HG02981 (cell line): ENCODE measurements at regions not wholly inside any gene's neighbourhood (a gene's known extent, or its start where the extent isn't known, plus 50 kb on each side); places are given as distances from the start of the nearest gene placed in this dataset.
"Not testable (repeated sequence)": the region's sequence is repeated elsewhere in the genome, so short reads cannot be mapped to it uniquely, and the experiment has no call there.

Experiments
- ATAC-seq: cut with Tn5 transposase; IDR thresholded peaks from one replicate; pipeline ENCODE4 v1.9.1; 2021; ENCODE audit warnings: mild to moderate bottlenecking, moderate library complexity; ENCODE audit not compliant: unreplicated experiment

DNA sequence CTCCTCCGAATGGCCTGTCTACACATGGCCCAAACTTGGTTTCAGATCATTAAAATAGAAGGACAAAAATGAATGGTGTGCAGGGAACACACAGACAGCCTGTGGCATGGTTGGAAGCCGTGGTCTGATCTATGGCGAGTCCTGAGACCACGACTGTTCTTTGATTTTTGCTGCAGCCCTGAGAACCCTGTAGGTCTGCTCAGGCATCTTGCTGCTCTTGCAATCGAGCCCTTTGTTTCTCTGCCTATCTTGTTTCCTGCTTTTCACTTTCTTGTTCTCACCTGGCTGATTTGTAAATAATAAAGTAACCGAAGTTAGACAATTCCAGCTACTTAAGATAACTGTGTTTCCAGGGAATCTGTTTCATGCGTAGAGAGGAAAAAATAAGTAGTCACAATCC is 54.1 kb upstream of the NBPF9 start:
- not testable (repeated sequence) for ATAC-seq

DNA sequence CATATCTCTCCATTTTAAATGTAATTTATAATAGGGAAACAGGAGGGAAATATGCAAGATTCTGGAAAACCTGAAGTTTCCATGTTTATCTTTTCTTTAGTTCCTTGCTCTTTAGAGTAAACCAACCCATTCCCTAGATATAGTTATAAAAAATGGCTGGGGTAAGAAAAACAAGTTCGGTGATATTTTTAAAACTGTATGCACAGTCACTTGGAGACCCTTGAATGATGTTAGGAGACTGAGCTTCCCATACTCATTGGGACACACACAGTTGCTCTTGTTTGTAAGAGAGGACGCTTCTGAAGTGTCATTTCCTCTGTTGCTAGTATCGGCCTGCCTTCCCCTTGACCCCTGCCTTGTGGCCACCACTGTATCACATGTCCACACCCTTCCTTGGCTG is 55.0 kb upstream of the NBPF9 start:
- ATAC-seq = not testable (repeated sequence)

DNA sequence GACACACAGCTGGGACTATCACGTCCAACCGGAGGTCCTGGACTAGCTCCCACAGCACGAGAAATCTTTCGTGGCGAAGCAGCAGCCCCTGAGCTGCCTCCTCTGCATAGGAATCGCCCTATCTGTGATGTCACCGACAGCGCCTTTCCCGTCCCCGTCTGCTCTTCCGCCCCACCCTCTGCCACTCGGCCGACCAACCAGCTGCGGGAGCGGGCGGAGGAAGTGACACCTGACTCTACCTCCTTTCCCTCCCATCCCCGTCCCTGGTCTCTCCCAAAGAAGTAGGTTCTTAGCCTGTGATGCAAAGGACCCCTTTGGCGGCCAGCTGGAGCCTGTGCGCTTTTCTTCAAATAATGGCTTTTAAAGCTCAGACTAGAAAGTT is 59.7 kb upstream of the NBPF9 start:
- peak; percentile 54 for ATAC-seq

DNA sequence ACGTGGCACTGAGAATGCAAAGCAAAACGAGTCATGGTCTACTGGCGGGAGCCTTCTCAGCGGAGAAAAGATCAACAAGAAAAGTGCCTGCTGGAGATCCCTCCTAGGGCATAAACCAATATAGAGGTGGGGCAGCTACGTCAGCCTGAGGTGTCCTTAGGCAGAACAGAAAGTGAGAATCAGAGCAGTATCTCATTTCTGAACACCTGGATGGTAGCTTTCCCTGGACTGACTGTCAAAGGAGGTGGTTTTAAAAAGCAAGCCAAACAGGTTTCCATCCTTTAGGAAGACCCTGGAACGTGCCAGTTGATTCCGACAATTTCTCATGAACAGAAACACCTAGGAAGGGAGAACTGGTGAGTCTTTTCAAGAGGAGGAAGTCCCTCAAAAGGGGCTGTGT is 71.4 kb upstream of the NBPF9 start:
- not testable (repeated sequence) for ATAC-seq

DNA sequence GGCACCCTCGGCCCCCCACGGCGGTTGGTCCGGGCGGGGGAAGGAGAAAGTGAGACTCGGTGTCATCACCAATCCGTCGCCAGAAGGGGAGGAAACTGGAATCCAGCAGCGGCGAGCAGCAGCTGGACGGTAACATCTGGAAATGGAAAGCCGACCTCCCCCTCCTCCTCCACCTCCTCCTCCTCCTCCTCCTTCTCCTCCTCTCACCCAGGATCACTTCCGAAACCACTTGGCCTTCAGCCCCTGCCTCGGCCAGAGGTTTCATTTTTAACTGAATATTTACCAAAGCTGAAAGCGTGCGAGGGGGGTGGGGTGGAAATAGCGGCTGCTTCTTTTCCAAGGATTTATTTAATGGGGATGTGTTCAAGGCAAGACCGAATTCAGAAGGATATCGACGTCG is 72.5 kb upstream of the NBPF9 start:
- not testable (repeated sequence) for ATAC-seq

DNA sequence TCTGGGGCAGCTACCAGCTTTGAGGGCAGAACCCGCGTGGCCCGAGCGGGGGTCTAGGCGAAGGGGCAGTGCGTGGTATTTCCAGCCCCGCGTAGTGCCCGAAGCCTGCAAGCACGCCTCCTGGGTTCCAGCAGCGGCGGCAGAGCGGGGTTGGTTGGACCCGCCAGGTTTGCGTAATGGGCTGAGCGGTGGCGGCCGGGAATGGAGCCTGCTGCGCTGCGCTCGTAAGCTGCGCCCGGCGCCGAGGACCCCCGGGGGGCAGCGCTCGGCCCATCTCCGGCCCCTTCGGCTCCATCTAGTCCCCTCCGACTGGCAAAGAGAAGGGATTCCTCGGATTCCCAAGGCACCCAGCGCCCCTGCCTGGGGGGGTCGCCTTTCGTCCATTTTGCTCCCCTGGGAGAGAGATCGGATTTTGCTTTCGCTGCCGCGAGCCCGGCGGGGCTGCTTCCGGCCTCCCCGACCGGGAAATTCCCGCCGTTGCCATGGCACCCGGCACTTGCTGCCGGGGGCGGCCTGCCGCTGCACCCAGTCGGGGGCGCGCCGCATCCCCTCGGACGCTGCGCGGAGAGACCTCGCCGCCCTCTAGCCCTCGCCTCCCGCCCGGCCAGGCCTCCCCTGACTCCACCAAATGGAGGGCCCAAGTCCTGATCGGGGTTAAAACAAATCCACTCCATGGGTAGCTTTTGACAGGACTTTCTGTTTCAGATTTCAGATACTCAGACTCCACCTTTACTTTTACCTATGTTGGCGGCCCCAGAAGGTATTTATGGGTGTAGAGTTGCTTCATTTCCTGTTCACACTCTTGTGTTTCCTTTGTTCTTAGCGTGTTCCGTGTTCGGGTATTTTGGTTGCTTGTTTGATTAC is 73.3 kb upstream of the NBPF9 start:
- ATAC-seq = not testable (repeated sequence)

DNA sequence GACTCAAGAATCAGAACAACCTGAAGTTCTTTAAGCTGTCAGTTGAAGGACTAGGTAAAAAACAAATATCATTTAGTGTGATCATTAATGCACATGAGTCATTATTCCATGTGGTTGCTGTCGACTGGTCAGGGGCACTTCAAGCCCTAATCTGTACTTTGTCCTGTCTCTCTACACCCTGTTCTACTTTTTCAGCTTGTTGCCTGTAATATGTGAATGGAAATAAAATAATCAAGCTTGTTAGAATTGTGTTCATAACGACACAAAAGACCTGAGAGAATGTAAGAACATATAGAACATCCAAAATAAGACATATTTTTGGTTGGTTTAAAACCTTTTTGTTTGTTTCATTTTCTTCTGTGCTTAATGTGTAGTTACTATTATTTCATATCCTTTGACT is 87.4 kb upstream of the NBPF9 start:
- not testable (repeated sequence) for ATAC-seq

DNA sequence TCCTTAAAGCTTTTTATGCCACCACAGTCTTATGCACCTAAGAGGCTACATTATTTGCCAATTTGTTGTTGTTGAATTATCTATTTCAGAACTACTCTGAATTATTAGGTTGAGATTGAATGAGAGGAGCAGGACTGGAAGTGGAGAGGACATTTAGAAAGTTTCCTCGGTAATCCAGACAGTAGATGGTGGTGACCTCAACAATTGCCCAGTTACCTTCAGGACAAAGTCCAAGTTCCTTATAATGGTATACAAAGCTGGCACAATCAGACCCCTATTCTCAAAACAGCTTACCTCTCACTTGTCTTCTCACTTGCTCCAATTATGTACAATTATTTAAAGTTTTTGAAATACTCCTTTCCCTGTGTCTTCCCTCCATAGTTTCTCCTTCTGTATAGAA is 93.3 kb upstream of the NBPF9 start:
- ATAC-seq = not testable (repeated sequence)

DNA sequence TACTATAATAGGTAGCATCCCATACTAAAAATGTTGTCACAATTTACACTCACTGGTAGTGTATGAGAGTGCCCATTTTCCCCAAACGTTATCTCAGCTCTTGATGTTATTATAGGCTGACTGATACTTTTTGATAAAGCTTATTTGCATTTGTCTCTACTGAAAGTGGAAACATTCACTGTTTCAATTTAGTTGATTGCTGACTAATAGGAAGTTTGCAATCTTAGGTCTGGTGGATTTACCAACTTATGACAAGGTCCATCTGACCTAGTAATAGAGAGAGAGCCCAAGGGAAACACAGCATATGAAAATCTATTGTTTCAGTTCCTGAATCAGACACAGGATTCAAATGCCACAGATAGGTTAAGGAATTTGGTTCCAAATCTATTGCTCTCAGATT is 97.2 kb upstream of the NBPF9 start:
- peak; percentile 59 for ATAC-seq

DNA sequence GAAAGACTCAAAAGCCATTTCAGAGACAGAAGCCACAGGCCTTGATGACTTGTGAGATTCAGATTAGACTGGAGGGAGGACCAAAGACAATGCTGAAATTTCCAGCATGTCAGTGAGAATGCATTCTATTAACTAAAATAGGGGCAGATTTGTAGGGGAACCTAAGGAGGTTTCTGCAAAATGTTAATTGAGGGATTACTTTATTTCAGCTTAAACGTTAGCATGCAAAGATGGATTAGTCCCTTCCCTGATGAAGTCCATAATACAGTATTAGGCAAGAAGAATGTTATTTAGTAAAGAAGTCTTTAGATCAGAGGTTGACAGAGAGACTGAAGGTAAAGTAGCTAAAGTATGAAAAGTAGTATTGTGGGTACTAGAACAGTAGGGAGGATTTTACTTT is 98.9 kb upstream of the NBPF9 start:
- ATAC-seq = not testable (repeated sequence)

DNA sequence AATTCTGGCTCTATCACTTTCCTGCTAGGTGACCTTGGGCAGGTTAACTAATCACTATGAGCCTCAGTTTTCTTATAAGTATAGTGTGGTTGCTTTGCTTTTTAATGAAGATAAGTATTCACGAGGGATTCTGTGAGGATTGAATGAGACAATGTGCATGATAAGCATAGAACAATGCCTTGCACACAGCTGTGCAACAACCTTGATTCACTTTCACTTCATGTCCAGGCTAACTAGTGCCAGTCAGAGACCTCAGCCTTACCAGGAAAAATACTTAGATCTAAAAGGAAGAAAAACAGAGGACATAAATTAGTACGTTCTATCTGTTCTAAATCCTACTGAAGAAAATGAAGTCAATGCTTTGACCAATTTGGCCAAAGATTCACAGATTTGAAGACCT is 101.0 kb upstream of the NBPF9 start:
- ATAC-seq = not testable (repeated sequence)

DNA sequence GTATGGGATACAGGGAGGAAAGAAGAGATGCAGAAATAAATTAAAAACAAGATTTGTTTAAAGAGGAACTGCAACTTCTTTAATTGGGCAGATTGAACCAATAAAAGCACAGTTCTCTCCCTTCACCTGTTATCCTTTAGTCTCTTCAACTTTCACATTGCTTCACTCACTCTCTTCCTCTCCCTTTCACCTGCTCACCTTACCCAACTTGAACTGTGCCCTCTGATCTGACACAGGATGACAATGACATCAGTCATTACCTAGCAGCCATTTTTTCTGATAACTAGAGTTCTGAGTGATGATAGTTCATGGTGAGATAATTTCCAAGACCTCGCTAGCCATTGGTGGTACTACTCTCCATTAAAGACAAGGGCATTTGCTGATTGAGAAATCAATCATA is 105.5 kb upstream of the NBPF9 start:
- ATAC-seq = not testable (repeated sequence)

DNA sequence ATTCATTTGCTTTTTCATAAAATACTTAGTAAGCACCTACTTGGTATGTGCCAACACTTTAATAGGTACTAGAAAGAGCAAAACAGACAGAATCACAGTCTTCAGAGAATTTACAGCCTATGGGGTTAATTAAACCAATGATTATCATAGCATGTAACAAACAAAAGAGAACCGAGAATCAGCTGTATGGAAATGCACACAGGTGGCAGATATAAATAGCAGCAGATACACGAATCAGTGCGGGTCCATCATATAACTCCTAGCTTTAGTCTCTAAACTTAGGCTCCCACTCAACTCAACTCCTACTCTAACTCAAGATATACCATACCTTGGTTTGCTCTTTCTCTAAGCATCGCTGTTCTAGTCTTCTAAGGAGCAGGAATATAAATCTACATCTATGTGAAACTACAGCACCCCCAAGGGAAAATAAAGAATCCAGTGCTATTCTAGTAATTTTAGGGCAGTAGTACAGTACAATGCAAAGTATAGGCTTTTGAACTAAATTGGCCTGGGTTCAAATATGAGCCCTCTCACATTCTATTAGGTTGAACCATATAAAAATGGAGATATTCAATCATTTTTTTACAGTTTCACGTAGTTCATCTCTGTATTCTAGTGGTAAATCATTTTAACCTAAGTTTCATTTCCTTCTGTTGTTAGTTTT is 108.5 kb upstream of the NBPF9 start:
- peak; percentile 80 for ATAC-seq

DNA sequence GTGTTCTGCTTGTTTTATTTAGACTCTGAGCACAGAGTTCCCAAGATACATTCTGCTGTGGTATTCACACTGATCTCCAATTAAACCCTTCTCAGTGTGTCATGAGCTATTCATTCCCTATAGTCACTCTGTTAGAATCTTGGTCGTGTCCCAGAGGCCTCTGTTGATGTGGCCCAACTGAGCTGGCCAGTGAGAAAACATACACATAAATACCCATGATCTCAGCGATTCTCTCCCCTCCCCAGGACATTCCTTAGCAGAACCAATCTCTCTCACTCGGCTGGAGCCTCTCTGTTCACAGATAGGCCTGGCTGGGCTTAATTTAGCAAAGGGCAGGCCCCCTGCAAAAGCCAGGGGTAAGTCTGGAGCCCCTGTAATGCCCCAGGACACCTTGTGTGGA is 109.6 kb upstream of the NBPF9 start:
- not testable (repeated sequence) for ATAC-seq

DNA sequence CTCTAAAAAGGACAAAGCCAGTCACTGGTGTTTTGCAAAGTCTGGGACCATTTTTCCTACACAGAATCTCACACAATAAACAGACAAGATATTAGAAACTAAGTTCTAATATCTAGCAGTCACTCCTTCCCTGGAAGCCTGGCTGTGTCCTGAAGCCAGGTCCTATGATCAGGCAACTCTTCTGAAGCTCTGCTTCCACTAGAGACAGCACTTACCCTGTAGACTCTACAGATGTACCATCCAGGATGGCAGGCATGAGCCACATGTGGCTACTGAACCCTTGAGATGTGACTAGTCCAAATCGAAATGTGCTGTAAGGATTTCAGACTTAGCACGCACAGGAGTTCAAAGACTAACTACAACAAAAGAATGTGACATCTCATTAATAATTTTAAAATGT is 110.3 kb upstream of the NBPF9 start:
- not testable (repeated sequence) for ATAC-seq

DNA sequence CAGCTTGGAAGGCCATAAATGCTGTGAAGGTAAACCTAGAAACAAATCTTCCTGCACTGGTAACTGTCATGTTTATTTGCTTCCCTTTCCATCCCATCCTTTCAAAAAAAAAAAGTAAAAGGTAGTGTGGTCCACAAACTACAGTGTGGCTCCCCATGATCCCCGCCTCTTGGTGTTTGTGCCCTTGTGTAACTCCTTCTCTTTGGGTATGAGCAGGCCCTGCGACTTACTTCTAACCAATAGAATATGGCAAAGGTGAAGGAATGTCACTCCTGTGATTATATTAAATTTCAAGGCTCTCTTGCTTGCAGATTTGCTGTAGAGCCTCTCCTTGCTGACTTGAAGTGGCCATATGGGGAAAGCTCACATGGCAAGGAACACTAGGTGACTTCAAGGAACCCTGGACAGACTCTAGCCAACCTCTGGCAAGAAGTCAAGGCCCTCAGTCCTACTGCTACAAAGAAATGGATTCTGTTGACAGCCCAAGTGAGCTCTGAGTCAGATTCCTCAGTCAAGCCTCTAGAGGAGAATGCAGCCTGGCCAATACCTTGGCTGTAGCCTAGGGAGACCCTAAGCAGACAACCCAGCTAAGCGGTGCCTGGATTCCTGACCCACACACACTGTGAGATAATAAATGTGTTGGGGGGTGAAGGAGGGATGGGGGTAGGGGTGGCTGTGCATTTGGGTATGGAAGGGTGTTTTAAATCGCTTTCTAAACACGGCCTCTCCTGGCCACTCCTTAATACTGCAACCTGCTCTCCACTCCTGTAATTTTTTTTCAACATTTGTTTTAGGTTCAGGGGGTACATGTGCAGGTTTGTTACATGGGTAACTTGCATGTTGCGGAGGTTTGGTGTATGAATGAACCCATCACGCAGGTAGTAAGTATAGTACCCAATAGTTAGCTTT is 115.0 kb upstream of the NBPF9 start:
- not testable (repeated sequence) for ATAC-seq

DNA sequence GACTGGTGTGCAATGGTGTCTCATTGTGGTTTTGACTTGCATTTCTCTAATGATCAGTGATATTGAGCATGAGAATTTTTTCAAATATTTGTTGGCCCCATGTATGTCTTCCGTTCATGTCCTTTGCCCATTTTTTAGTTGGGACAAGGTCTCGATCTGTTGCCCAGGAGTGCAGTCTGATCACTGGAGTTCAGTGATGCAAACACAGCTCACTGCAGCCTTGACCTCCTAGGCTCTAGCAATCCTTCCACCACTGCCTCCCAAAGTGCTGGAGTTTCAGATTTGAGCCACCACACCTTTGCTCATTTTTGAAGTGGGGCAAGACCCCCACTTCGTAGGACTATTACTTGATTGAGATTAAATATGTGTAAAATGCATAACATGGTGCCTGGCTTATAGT is 116.2 kb upstream of the NBPF9 start:
- not testable (repeated sequence) for ATAC-seq

DNA sequence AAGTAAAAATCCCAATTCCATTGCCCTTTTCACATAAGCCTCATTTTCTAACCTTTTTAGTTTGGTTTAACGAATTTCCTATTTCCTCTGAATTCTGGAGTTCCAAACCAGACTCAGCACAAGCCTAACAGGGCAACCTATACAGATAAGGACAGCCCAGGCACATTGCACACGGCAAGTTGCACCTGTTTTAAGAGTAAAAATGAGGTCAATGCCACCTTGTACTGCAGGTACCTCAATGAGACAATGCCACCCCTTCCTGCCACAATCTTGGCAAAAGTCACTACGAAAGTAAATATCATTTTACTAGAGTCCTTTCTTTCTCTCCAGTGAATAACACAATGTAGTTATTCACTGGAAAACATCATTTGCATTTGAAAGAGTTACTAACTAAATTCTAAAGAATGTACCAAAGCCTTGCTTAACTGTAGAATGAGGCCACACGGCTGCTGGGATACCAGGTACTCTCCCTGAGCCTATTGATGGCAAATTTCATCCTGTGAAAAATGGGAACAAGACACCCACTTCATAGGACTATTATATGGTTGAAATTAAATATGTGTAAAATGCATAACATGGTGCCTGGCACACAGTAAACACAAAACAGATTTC is 117.2 kb upstream of the NBPF9 start:
- ATAC-seq = not testable (repeated sequence)

DNA sequence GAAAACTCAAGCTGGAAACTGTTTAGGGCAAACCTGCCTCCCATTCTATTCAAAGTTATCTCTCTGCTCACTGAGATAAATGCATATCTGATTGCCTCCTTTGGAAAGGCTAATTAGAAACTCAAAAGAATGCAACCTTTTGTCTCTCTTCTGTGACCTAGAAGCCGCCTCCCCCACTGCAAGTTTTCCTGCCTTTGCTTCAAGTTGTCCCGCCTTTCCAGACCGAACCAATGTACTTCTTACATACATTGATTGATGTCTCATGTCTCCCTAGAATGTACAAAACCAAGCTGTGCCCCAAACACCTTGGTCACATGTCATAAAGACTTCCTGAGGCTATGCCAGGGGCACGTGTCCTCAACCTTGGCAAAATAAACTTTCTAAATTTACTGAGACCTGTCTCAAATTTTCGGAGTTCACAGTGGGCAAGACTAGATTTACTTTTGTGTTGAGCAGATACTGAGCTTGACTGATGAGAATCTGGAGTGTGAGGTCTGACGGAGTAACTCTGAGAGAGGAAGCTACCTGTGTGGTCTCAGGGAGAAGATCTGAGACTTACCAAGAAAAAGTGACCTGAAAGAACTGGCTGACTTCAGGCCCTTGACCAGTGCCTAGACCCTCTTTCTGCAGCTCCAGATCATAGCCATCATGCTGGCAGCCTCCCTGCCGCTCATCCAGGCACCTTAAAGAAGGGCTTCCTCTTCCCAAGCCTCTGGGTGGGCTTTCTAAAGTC is 124.7 kb upstream of the NBPF9 start:
- not testable (repeated sequence) for ATAC-seq
